Sigmoid colon (tissue), 4 donors: ENCODE measurements at regions not wholly inside any gene's neighbourhood (a gene's known extent, or its start where the extent isn't known, plus 50 kb on each side); places are given as distances from the start of the nearest gene placed in this dataset.

Experiments
- CTCF ChIP-seq, 4 experiments: fragments of 450-650 bp in 3 of 4; fragments of 200-600 bp in 1 of 4; IDR thresholded peaks; one replicate each; pipeline ENCODE4 v1.5.1; 2016 to 2019; ENCODE audit warnings: antibody characterized with exemption in 4 of 4, mild to moderate bottlenecking in 3 of 4, moderate library complexity in 2 of 4
- POLR2A ChIP-seq, 2 donors: fragments of 450-650 bp; IDR thresholded peaks; one replicate each; pipeline ENCODE4 v1.6.1; 2016; ENCODE audit warnings: antibody characterized with exemption in 2 of 2, mild to moderate bottlenecking in 2 of 2, moderate library complexity in 2 of 2
- POLR2AphosphoS5 ChIP-seq, 4 donors: sonication (generic); formaldehyde crosslinking; IDR thresholded peaks; one replicate each; pipeline ENCODE4 v1.6.1; 2017; ENCODE audit warnings: antibody characterized with exemption in 4 of 4

GRCh38 chr2:234555616-234556249, 58.9 kb upstream of the ARL4C start:
- no peak for TF ChIP-seq CTCF (IDR thresholded peaks at IDR 0.05)
- TF ChIP-seq POLR2AphosphoS5 (IDR thresholded peaks at IDR 0.05), result no peak
- no peak for TF ChIP-seq POLR2A (IDR thresholded peaks at IDR 0.05)
